Heart left ventricle (tissue), 16 donors: ENCODE measurements at regions not wholly inside any gene's neighbourhood (a gene's known extent, or its start where the extent isn't known, plus 50 kb on each side); places are given as distances from the start of the nearest gene placed in this dataset.

ENCODE experiments used
- ATAC-seq, 4 donors: fragments of 200-7000 bp; cut with Tn5 transposase; one replicate each; pipeline ENCODE4 v1.9.1; 2020 to 2022; ENCODE audit warnings: moderate library complexity in 4 of 4, mild to moderate bottlenecking in 3 of 4, moderate number of reproducible peaks in 1 of 4
- DNase-seq, 5 donors: peaks; one replicate each; pipeline ENCODE4 v3.0.0-alpha.2; 2020
- H3K27ac ChIP-seq, 12 donors: fragments of 200-600 bp; sonication (generic) in 4 of 12; one replicate each; pipeline versions ENCODE4 v1.5.0 to v1.8.0; 2016 to 2022; ENCODE audit warnings: mild to moderate bottlenecking in 2 of 12
- H3K27me3 ChIP-seq, 9 donors: fragments of 200-600 bp; sonication (generic) in 2 of 9; one replicate each; pipeline versions ENCODE4 v1.5.1 to v1.8.0; 2016 to 2022; ENCODE audit warnings: mild to moderate bottlenecking in 3 of 9
- H3K36me3 ChIP-seq, 9 donors: fragments of 200-600 bp; sonication (generic) in 2 of 9; one replicate each; pipeline versions ENCODE4 v1.5.0 to v1.8.0; 2018 to 2022; ENCODE audit warnings: mild to moderate bottlenecking in 2 of 9
- H3K4me1 ChIP-seq, 12 donors: fragments of 200-600 bp; sonication (generic) in 4 of 12; one replicate each; pipeline versions ENCODE4 v1.5.0 to v1.8.0; 2016 to 2022; ENCODE audit warnings: mild to moderate bottlenecking in 3 of 12
- H3K4me3 ChIP-seq, 12 donors: fragments of 200-600 bp; sonication (generic) in 4 of 12; one replicate each; pipeline versions ENCODE4 v1.5.0 to v1.8.0; 2017 to 2022; ENCODE audit warnings: mild to moderate bottlenecking in 9 of 12, moderate library complexity in 4 of 12
- H3K9me3 ChIP-seq, 12 donors: fragments of 200-600 bp; sonication (generic) in 4 of 12; one replicate each; pipeline versions ENCODE4 v1.5.0 to v1.8.0; 2016 to 2022; ENCODE audit warnings: mild to moderate bottlenecking in 1 of 12
- CTCF ChIP-seq, 12 donors: fragments of 200-600 bp; sonication (generic) in 4 of 12; IDR thresholded peaks; one replicate each; pipeline versions ENCODE4 v1.5.0 to v1.8.0; 2018 to 2022; ENCODE audit warnings: antibody characterized with exemption in 12 of 12, mild to moderate bottlenecking in 5 of 12
- POLR2A ChIP-seq, 2 donors: fragments of 450-650 bp; IDR thresholded peaks; one replicate each; pipeline ENCODE4 v1.6.1; 2017; ENCODE audit warnings: antibody characterized with exemption in 2 of 2, mild to moderate bottlenecking in 2 of 2, moderate library complexity in 2 of 2
- WGBS, 4 donors: extraction: QIAGEN DNeasy Blood & Tissue Kit in 2 of 4; methylation state at CpG; one replicate each; pipeline versions ENCODE4 v1.1.5 to v1.1.7; 2013 to 2018; 5-methylcytosine and 5-hydroxymethylcytosine counted together
- intact Hi-C, 10 donors: fragments of 100-400 bp; cut with DNase I; formaldehyde crosslinking; loops; one replicate each; pipeline versions ENCODE4 v1.11.1 to v1.14.2; 2022
- donor health status: ischemic (EF 13 %, LVEDD 7.1; RV severe dilation, severe dysfunction).
- donor health status: healthy with polysubstance abuse.
- donor health status: DM: no; HTN: yes; CAD: no.
- donor health status: DM: no; HTN: no; CAD: no.
- donor health status: ischemic (EF 25% LVEDD 6.9; RV normal size, moderate dysfunction).
- donor health status: ischemic (EF 25% LVEDD 5.7; RV mildly dilated, moderate dysfunction).
- donor health status: healthy.
- donor health status: DM: yes; HTN: yes; CAD: no.
- donor health status: ischemic (EF 35%, LVEDD 5.7; RV mildly dilated, moderate dysfunction).
- donor health status: nonischemic (EF 11% LVEDD 7.7; RV severe dilation, severe dysfunction).
- donor health status: DM: yes; HTN: yes; CAD: no.
- donor health status: PGD.
- donor health status: ischemic (EF 29% LVEDD 5.4; RV normal size, mild dysfunction).
- donor health status: nonischemic (EF 23%, LVEDD 6.1; RV moderate dilation, normal function).

GRCh38 chr15:29532296-29532695 lies 262.7 kb upstream of the NSMCE3 start:
- DNase-seq (no peak), ATAC-seq (no peak)
- Histone ChIP-seq H3K36me3 (no peaks in the 10 kb centered on the region), H3K4me3 (no peak overlapping the region), H3K4me1 (no peaks in the 10 kb centered on the region), H3K9me3 (no peaks in the 10 kb centered on the region), H3K27ac (no peak overlapping the region), H3K27me3 (no peaks in the 10 kb centered on the region)
- no peak for TF ChIP-seq CTCF (IDR thresholded peaks at IDR 0.05)
- no peak for TF ChIP-seq POLR2A (IDR thresholded peaks at IDR 0.05)
- intact Hi-C loops: no loop called here
- 68 to 80% (median 77%) methylated on average over 1 of the region's 1 CpG for WGBS, 4 donors

DNA sequence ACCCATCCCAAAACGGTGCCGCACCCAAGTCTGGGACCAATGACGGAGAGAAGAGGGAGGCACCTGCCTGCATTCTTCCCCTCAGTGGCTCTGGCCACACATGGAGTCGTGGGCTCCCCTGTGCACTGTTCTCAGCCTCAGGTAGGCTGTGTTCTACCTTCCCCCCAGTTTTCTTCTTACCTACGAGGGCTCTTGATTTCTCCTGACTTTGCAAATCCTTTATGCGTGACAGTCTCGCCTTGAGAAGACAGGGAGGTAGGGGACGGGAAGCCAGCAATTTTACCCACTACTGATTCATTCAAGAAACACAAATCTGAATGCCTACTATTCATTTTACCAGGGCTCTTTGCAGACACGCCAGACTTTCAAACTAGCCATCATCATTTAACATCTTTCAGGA lies 261.3 kb upstream of the NSMCE3 start:
- H3K27me3 ChIP-seq: no peaks in the 10 kb centered on the region
- H3K36me3 ChIP-seq: no peaks in the 10 kb centered on the region
- no peak overlapping the region for H3K27ac ChIP-seq
- WGBS, 4 donors: 90 to 92% (median 91%) methylated on average over 9 of the region's 9 CpGs
- DNase-seq (no peak), ATAC-seq (no peak)
- no peak overlapping the region for H3K4me3 ChIP-seq
- H3K9me3 ChIP-seq: no peaks in the 10 kb centered on the region
- intact Hi-C loops: no loop called here
- no peak for TF ChIP-seq CTCF (IDR thresholded peaks at IDR 0.05)
- no peak for TF ChIP-seq POLR2A (IDR thresholded peaks at IDR 0.05)
- no peaks in the 10 kb centered on the region for H3K4me1 ChIP-seq

- intact Hi-C loops: no loop called here
- DNase-seq (no peak), ATAC-seq (no peak)
- no peaks in the 10 kb centered on the region for H3K4me1 ChIP-seq
- no peak overlapping the region for H3K27ac ChIP-seq
- no peak for TF ChIP-seq CTCF (IDR thresholded peaks at IDR 0.05)
- no peak for TF ChIP-seq POLR2A (IDR thresholded peaks at IDR 0.05)
- 87 to 96% (median 93%) methylated on average over 3 of the region's 3 CpGs for WGBS, 4 donors
- H3K9me3 ChIP-seq: no peaks in the 10 kb centered on the region
- H3K27me3 ChIP-seq: no peaks in the 10 kb centered on the region
- H3K4me3 ChIP-seq: no peak overlapping the region
- no peaks in the 10 kb centered on the region for H3K36me3 ChIP-seq
These were observed 259.4 kb upstream of the NSMCE3 start for GRCh38 chr15:29529043-29529442.

GRCh38 chr15:29528276-29528675 lies 258.7 kb upstream of the NSMCE3 start:
- Histone ChIP-seq H3K9me3 (no peaks in the 10 kb centered on the region), H3K4me1 (no peaks in the 10 kb centered on the region), H3K27ac (no peak overlapping the region), H3K27me3 (no peaks in the 10 kb centered on the region), H3K36me3 (no peaks in the 10 kb centered on the region), H3K4me3 (no peak overlapping the region)
- peak in 3 of 4 donors; percentile 51 to 77 (median 65) for ATAC-seq
- peak in 1 of 5 donors; percentile 31 for DNase-seq
- WGBS, 4 donors: 36 to 56% (median 43%) methylated on average over 1 of the region's 1 CpG
- intact Hi-C loops: no loop called here
- no peak for TF ChIP-seq CTCF (IDR thresholded peaks at IDR 0.05)
- TF ChIP-seq POLR2A (IDR thresholded peaks at IDR 0.05): no peak
